ENCODE measurements at regions not wholly inside any gene's neighbourhood (a gene's known extent, or its start where the extent isn't known, plus 50 kb on each side); places are given as distances from the start of the nearest gene placed in this dataset.

DNA sequence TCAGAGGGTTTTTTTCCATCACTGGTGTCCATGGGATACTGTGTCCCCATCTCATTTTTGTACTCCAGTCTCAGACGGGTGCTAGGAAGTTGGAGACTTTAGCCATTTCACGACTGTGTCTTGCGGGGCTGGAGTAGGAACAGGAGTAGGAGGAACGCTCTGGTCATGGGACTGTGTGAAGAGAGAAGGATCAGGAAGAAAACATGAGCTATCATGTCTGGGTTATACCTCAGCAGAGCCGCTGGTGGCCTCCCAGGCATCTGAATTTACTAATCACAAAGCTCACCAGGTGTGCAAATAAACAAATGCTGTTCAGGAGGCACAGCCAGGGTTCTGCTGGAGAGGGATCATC lies 225.4 kb downstream of the SEC14L1 start:
- DNase-seq, result no peak

DNA sequence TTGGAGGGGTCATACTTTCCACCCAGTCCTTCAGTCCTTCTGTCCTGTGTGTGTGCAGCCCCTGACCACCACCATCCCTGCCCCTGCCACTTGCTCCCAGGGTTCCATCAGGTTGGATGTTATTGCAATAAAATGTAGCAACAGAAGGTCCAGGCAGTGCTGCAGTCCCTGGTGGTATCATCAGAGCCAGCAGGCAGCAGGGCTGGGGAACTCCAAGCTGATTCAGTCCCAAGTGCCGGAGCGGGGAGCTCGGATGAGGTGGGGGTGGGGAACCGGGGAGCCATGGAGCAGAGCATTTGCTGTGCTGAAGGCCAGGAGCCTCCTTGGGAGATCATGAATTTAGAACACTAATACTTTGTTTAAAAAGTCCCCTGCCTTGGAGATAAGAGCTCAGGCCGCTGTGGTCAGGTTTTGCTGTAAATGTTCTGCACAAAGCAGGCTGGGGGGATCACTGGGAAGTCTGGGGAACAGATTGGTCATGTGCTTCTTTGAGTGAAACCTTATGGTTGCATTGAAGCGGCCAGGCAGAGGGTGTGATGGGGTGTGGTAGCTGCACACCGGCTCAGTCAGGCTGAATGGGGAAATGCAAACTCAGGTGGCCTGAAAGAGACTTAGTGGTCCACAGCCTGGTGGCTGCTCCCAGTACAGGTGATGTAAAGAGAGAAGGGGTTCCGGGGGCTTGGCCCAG lies 225.9 kb downstream of the SEC14L1 start:
- DNase-seq, result no peak

DNA sequence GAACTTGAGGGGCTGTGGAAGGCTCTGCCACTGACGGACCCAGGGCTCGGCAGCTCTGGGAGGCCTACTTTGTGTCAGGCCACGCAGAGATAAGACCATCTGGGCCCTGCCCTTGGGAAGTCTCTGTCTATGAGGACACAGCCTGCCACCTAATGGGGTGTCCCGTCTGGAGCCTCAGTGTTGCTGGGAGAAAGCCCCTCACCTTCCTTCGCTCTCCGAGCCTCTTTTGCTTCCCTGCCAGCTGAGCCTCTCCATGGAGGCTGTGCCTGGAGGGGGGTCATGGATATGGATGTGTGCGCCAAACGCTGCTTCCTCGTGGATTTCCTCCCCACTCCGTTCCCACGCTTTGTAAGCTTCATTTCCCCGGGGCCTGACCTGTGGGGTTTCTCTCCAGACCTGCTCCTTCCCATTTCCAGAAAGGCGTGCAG lies 228.8 kb downstream of the SEC14L1 start:
- DNase-seq, result no peak

DNA sequence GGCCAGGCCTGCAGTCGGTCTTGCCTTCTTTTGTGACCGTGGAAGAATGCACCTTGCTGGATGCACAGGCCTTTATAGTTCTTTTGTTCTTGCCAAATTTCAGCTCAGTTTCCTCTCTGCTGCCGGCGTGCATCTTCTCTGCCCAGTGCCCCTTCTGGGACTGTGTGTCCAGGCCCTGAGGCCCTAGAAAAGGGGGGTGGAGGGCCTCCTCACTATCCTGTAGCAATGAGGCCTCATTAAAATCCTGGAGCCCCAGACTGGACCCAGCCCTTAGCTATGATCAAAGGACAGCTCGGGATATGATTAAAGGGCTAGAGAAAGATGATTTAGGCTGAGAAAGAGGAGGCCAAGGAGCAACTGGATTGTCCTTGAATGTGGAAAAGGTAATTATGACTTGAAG lies 229.8 kb downstream of the SEC14L1 start:
- no peak for DNase-seq

- no peak for DNase-seq
Measured at GRCh38 chr17:77371117-77371887, 230.5 kb downstream of the SEC14L1 start.

DNA sequence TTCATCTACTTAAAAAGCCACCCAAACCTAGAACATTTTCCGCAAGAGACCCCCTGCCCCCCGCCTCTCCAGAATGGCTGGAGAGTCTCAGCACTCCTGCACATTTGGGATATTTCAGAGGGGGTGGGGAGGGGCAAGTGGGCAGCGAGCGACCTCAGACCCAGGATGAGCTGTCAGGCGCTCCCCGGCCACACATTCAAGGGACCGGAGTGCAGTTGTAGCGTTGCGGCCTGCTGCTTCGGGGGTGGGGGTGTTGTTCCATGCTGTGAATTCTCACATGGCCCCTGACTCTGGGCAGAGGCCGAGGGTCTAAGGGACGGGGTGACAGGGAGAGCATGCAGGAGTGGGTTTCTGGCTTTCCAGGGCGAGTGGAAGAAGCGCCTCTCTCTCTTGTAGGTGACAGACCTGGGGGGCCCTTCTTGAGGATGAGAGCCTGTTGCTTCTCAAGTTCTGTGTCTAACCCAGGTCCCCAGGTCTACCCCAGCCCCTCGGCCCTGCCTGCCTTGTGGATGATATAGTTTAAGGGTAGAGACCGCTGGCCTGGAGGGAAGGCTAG lies 231.2 kb downstream of the SEC14L1 start:
- no peak for DNase-seq

- DNase-seq, result peak; percentile 80
Measured at GRCh38 chr17:77372444-77373298, 231.9 kb downstream of the SEC14L1 start.

- peak; percentile 75 for DNase-seq
Measured at GRCh38 chr17:77373299-77374169, 232.8 kb downstream of the SEC14L1 start.

- DNase-seq, result peak; percentile 87
Measured at GRCh38 chr17:77374170-77374936, 233.6 kb downstream of the SEC14L1 start.

GRCh38 chr17:77375108-77375916 lies 234.5 kb downstream of the SEC14L1 start:
- DNase-seq, result no peak

- peak; percentile 87 for DNase-seq
Measured at GRCh38 chr17:77375917-77376651, 235.3 kb downstream of the SEC14L1 start.

- DNase-seq, result no peak
Measured at GRCh38 chr17:77376795-77377709, 236.3 kb downstream of the SEC14L1 start.

DNA sequence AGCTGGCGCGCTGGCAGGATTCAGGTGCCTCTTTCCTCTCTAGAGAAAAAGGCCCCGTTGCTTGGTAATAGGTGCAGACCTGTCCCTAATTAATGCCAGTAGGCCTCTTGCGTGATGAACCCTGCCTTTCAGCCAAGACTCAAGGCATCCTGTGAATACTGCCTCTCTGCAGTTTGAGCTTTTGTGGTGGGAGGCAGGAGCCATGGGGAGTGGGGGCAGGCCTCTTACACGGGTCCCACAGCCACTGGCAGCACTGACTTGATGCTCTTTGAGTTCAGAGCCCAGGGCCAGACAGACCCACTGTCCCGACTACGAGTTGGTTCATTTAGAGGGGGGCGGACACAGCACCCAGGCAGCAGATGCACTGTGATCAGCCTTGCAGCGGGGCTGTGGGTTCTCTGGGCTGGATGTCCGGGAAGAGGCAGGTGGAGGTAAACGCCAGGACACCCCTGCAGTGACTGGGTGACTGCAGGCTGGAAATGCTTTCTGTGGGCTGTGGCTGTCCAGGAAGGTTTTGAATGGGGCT lies 237.0 kb downstream of the SEC14L1 start:
- no peak for DNase-seq

DNA sequence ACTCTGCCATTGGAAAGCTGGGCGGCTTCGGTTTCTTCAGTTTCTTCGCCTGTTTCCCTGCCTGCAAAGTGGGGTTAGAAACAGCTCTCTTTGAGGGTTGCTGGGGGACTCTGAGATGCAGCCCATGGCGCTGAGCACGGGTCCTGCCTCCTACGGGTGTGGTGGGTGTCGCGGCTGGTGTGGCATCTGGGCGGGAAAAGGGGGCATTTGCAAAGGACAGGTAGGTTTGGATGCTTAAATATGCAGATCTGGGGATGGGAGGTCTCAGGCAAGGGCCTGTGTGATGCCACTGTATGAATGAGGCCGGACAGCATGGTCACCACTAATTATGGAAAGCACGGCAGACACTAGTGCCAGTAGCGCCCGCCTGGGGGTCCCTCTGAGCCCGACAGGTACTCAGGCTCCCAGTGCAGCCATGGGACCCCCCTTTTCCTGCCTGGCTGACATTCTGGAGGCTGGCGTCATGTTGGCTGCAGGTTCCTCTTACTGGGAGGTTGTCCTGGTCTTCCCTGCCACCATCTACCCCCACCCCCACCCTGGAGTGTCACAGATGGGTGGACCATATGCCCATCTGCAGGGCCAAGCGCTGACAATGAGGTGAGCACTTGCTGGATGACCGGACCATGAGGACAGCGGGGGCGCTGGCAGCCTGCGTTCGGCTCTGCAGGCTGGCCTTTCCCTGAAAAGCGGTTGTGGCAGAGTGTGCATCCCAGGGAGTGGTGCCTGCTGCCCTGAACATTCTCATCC lies 237.7 kb downstream of the SEC14L1 start:
- no peak for DNase-seq

GRCh38 chr17:77379065-77379428 lies 238.3 kb downstream of the SEC14L1 start:
- DNase-seq, result no peak

DNA sequence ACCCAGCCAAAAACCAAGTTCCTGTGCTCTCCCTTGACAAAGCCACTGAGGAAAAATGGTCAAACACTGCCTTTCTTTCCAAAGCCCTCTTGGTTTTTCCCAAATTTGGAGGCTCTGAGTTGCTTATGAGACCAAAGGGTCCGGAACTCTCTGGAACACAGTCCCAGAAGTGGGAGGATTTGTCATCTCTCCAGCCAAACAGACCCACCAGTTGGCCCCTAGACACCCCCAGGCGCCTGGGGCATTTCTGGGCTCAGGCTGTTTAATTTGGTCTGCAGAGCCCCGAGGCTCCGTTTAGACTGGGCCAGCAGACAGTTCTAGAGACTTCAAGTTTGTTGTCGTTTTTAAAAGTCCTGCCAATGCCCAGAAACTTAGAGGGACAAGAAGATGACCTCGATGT lies 239.1 kb downstream of the SEC14L1 start:
- DNase-seq, result no peak

DNA sequence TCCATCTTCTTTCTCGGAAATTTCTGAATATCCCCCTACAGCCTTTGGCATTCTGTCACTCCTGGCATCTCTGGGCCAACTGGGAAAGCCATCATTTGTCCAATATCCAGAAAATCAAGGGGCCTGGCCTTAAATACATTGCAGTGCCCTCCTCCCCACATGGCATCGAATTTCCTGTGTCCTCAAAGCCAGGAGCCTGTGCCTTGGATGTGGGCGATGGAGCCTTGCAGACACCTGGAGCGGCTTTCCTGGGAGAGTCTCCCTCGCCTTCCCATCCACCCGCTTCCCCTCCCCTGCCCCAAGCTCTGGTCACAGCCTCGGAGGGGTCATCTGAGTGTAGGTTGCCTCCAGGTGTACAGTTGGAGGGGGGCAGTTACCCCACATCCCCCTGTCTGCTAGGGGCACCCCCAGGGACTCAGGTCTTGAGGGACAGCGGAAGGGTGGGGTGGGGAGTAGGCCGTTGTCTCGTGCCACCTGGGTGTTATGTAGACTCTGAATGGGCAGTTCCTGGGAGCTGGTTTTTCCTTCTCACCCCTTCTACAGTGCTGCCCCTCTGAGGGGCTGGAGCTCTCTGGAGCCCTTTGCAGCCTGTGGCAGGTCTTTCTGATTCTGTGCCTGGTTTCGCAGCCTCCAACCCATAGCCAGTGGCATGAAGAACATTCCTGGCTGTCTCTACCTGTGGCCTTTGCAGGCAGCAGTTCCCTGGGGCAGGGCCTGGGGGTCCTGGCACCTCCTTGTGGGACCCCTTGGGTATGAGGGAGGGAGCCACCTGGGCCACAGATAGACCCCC lies 239.8 kb downstream of the SEC14L1 start:
- DNase-seq, result no peak
